ENCODE measurements at regions not wholly inside any gene's neighbourhood (a gene's known extent, or its start where the extent isn't known, plus 50 kb on each side); places are given as distances from the start of the nearest gene placed in this dataset.

DNA sequence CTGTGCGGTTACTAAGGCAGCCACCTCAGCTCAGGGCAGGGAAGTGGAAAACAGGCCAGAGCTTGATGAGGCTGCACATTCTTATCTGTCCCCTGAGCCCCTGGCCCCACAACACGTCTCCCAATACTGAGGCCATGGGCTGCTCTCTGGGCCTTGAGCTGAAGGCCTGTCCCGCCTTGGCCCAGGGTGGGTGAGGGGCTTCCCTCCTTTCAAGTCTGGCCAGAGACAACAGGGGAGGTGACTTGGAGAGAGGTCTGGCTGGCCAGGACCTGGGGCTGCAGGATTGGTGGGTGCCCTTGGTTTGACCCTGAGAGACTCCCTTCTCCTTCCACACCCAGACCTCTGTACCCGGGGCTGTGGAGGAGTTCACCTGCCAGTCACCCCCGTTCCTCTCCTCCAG lies 563.8 kb downstream of the PTPRU start:
- Histone ChIP-seq H3K9ac (ENCODE audit: control insufficient read depth, insufficient read depth, low read length) (no peak overlapping the region), H3K4me1 (ENCODE audit: control insufficient read depth, insufficient read depth, low read length) (no peaks in the 10 kb centered on the region), H4K20me1 (ENCODE audit: control insufficient read depth, insufficient read depth) (no peaks in the 10 kb centered on the region), H3K36me3 (ENCODE audit: control insufficient read depth in 2 of 2, insufficient read depth in 2 of 2, low read length in 1 of 2) (no peaks in the 10 kb centered on the region), H3K27me3 (replicated peaks in 1 of 2; ENCODE audit: control insufficient read depth in 2 of 2, insufficient read depth in 2 of 2, low read length in 1 of 2) (no peaks in the 10 kb centered on the region; a peak in 2 of 4 replicates), H3K9me3 (replicated peaks; ENCODE audit: control insufficient read depth, insufficient read depth, low read length) (no peaks in the 10 kb centered on the region; the same call in 2 of the 3 replicates), H3K4me2 (ENCODE audit: control insufficient read depth, insufficient read depth) (no peak overlapping the region), H3K27ac (ENCODE audit: control insufficient read depth, insufficient read depth) (no peak overlapping the region), H3K79me2 (ENCODE audit: control insufficient read depth, insufficient read depth, low read length) (no peaks in the 10 kb centered on the region), H2AFZ (ENCODE audit: control insufficient read depth, low read depth, low read length) (no peak overlapping the region), H3K4me3 (no peak overlapping the region)
- POLR2A ChIA-PET, result no interaction called here
- SMC1A ChIA-PET (ENCODE audit: uncharacterized antibody, unreplicated experiment), result no interaction called here
- ATAC-seq (no peak), FAIRE-seq (no peak), DNase-seq (ENCODE audit: low read depth, low spot score) (no peak)
- in situ Hi-C loops (cut with MboI) (no loop called here), intact Hi-C loops (cut with micrococcal nuclease; ENCODE audit: unreplicated experiment) (no loop called here)
- BruUV-seq (replicated peaks), result no TSS peak
- RAD21 ChIA-PET (ENCODE audit: unreplicated experiment), result no interaction called here
- TF ChIP-seq, protein P1, sequence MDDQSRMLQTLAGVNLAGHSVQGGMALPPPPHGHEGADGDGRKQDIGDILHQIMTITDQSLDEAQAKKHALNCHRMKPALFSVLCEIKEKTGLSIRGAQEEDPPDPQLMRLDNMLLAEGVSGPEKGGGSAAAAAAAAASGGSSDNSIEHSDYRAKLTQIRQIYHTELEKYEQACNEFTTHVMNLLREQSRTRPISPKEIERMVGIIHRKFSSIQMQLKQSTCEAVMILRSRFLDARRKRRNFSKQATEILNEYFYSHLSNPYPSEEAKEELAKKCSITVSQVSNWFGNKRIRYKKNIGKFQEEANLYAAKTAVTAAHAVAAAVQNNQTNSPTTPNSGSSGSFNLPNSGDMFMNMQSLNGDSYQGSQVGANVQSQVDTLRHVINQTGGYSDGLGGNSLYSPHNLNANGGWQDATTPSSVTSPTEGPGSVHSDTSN (IDR thresholded peaks at IDR 0.05; ENCODE audit: insufficient replicate concordance, low read depth, low read length), result no peak
- TF ChIP-seq ZNF217 (IDR thresholded peaks at IDR 0.05) (no peak), BACH1 (IDR thresholded peaks at IDR 0.05; ENCODE audit: borderline replicate concordance) (no peak)
- TF ChIP-seq, protein P2, sequence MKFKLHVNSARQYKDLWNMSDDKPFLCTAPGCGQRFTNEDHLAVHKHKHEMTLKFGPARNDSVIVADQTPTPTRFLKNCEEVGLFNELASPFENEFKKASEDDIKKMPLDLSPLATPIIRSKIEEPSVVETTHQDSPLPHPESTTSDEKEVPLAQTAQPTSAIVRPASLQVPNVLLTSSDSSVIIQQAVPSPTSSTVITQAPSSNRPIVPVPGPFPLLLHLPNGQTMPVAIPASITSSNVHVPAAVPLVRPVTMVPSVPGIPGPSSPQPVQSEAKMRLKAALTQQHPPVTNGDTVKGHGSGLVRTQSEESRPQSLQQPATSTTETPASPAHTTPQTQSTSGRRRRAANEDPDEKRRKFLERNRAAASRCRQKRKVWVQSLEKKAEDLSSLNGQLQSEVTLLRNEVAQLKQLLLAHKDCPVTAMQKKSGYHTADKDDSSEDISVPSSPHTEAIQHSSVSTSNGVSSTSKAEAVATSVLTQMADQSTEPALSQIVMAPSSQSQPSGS (IDR thresholded peaks at IDR 0.05; ENCODE audit: low read length), result no peak
- 2% methylated on average over 5 of the region's 5 CpGs for WGBS (ENCODE audit: insufficient coverage, insufficient replicate concordance, low lambda C conversion rate, missing lambda C conversion rate)
- CTCF ChIA-PET, result no interaction called here
